Hepatocyte (in vitro differentiated cells): ENCODE measurements at regions not wholly inside any gene's neighbourhood (a gene's known extent, or its start where the extent isn't known, plus 50 kb on each side); places are given as distances from the start of the nearest gene placed in this dataset.

Source experiments
- DNase-seq: peaks from one replicate; pipeline ENCODE4 v3.0.0-alpha.2; 2016; ENCODE audit warnings: low spot score
- H2AFZ ChIP-seq: fragments of 200-600 bp; sonication (generic); 2 replicates; pipeline ENCODE4 v1.6.0; 2016; ENCODE audit warnings: antibody characterized with exemption, mild to moderate bottlenecking
- H3K27ac ChIP-seq: fragments of 200-600 bp; sonication (generic); 2 replicates; pipeline ENCODE4 v1.5.1; 2016; ENCODE audit warnings: mild to moderate bottlenecking
- H3K27me3 ChIP-seq: fragments of 200-600 bp; sonication (generic); 2 replicates; pipeline ENCODE4 v1.6.1; 2016
- H3K36me3 ChIP-seq: fragments of 200-600 bp; sonication (generic); replicated peaks from 2 replicates; pipeline ENCODE4 v1.5.1; 2016; ENCODE audit warnings: low read depth; ENCODE audit not compliant: insufficient read depth
- H3K4me1 ChIP-seq: fragments of 200-600 bp; sonication (generic); 2 replicates; pipeline ENCODE4 v1.5.1; 2016; ENCODE audit warnings: mild to moderate bottlenecking, moderate library complexity; ENCODE audit not compliant: insufficient read depth
- H3K4me2 ChIP-seq: fragments of 200-600 bp; sonication (generic); 2 replicates; pipeline ENCODE4 v1.6.0; 2016
- H3K4me3 ChIP-seq: fragments of 200-600 bp; sonication (generic); 2 replicates; pipeline ENCODE4 v1.5.1; 2016; ENCODE audit warnings: mild to moderate bottlenecking
- H3K79me2 ChIP-seq: fragments of 200-600 bp; sonication (generic); 2 replicates; pipeline ENCODE4 v1.6.0; 2017; ENCODE audit warnings: mild to moderate bottlenecking
- H3K9me2 ChIP-seq: fragments of 200-600 bp; sonication (generic); replicated peaks from 2 replicates; pipeline ENCODE4 v1.6.0; 2017; ENCODE audit warnings: mild to moderate bottlenecking; ENCODE audit not compliant: insufficient read depth
- H3K9me3 ChIP-seq: fragments of 200-600 bp; sonication (generic); 2 replicates; pipeline ENCODE4 v1.5.1; 2016; ENCODE audit warnings: low read depth, mild to moderate bottlenecking
- H4K20me1 ChIP-seq: fragments of 200-600 bp; sonication (generic); 2 replicates; pipeline ENCODE4 v1.6.0; 2016; ENCODE audit warnings: mild to moderate bottlenecking; ENCODE audit not compliant: insufficient read depth, poor library complexity, severe bottlenecking
- CTCF ChIP-seq: fragments of 200-600 bp; sonication (generic); IDR thresholded peaks from 2 replicates; pipeline ENCODE4 v1.5.1; 2016; ENCODE audit warnings: antibody characterized with exemption, mild to moderate bottlenecking; ENCODE audit not compliant: poor library complexity
- EZH2 ChIP-seq: fragments of 200-600 bp; sonication (generic); IDR thresholded peaks from 2 replicates; pipeline ENCODE4 v1.6.1; 2016; ENCODE audit warnings: antibody characterized with exemption, mild to moderate bottlenecking, borderline replicate concordance
- EZH2phosphoT487 ChIP-seq: fragments of 200-600 bp; sonication (generic); IDR thresholded peaks from one replicate; pipeline ENCODE4 v1.6.1; 2018; ENCODE audit warnings: antibody characterized with exemption, mild to moderate bottlenecking, low read depth, moderate library complexity; ENCODE audit not compliant: unreplicated experiment, severe bottlenecking
- WGBS: methylation state at CpG from one replicate; pipeline ENCODE4 v1.1.6; 2016; ENCODE audit warnings: low lambda C conversion rate; ENCODE audit errors: missing lambda C conversion rate; 5-methylcytosine and 5-hydroxymethylcytosine counted together

DNA sequence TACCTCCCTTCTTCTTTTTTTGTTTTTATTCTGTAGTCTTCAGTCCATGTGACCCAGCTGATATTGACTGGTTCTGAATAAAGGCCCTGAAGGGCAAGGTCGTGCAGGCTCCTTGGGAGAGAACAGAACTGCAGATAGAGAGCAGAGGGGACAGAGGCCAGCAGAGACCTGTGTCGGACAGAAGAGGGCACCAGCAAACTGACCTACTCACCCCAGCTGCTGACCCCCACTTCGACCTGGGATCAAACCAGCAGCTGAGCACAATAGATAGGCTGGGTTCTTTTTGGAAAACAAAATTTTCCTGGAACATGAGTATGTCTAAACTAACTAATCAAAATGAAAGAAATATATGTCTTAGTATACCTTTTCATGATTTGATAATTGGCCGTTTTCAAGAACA, 695.1 kb downstream of the NR2F1-AS1 start:
- Histone ChIP-seq H3K27ac (no peak overlapping the region), H3K4me3 (no peak overlapping the region), H3K9me2 (no peaks in the 10 kb centered on the region), H3K9me3 (no peaks in the 10 kb centered on the region), H3K4me2 (no peak overlapping the region), H4K20me1 (no peaks in the 10 kb centered on the region), H3K36me3 (no peaks in the 10 kb centered on the region), H3K27me3 (no peaks in the 10 kb centered on the region), H2AFZ (no peak overlapping the region), H3K79me2 (no peaks in the 10 kb centered on the region), H3K4me1 (no peaks in the 10 kb centered on the region)
- WGBS, result 40% methylated on average over 4 of the region's 4 CpGs
- no peak for DNase-seq
- TF ChIP-seq EZH2 (no peak), CTCF (peak; percentile 23), EZH2phosphoT487 (no peak)

- H3K79me2 ChIP-seq, result no peaks in the 10 kb centered on the region
- no peaks in the 10 kb centered on the region for H3K9me3 ChIP-seq
- no peak overlapping the region for H2AFZ ChIP-seq
- no peak overlapping the region for H3K4me3 ChIP-seq
- no peaks in the 10 kb centered on the region for H3K36me3 ChIP-seq
- H3K27ac ChIP-seq, result no peak overlapping the region
- H4K20me1 ChIP-seq, result no peaks in the 10 kb centered on the region
- TF ChIP-seq EZH2phosphoT487 (no peak), CTCF (no peak), EZH2 (no peak)
- no peak for DNase-seq
- H3K4me1 ChIP-seq, result no peaks in the 10 kb centered on the region
- H3K4me2 ChIP-seq, result no peak overlapping the region
- no peaks in the 10 kb centered on the region for H3K9me2 ChIP-seq
- no peaks in the 10 kb centered on the region for H3K27me3 ChIP-seq
- WGBS, result 12% methylated on average over 1 of the region's 1 CpG
Observed at GRCh38 chr5:92884469-92884868, 696.5 kb downstream of the NR2F1-AS1 start.

GRCh38 chr5:92879806-92880543, 701.0 kb downstream of the NR2F1-AS1 start:
- Histone ChIP-seq H3K4me3 (no peak overlapping the region), H3K9me2 (no peaks in the 10 kb centered on the region), H3K9me3 (no peaks in the 10 kb centered on the region), H4K20me1 (no peaks in the 10 kb centered on the region), H3K79me2 (no peaks in the 10 kb centered on the region), H3K27me3 (no peaks in the 10 kb centered on the region), H3K27ac (no peak overlapping the region), H3K36me3 (no peaks in the 10 kb centered on the region), H3K4me1 (no peaks in the 10 kb centered on the region), H3K4me2 (no peak overlapping the region), H2AFZ (no peak overlapping the region)
- no peak for DNase-seq
- WGBS, result 91% methylated on average over 2 of the region's 2 CpGs
- TF ChIP-seq CTCF (no peak), EZH2phosphoT487 (no peak), EZH2 (no peak)
